ENCODE measurements at regions not wholly inside any gene's neighbourhood (a gene's known extent, or its start where the extent isn't known, plus 50 kb on each side); places are given as distances from the start of the nearest gene placed in this dataset.

DNA sequence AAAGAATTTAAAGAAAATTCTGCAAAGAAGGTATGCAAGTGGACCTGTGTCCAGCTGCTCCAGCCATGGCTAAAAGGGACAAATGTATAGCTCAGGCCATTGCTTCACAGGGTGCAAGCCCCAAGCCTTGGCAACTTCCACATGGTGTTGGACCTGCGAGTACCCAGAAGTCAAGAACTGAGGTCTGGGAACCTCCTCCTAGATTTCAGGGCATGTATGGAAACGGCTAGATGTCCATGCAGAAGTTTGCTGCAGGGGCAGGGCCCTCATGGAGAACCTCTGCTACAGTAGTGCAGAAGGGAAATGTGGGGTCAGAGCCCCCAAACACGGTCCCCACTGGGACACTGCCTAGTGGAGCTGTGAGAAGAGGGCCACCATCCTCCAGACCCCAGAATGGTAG, 284.0 kb upstream of the RAB6C start:
- no peak for DNase-seq
- H3K27me3 ChIP-seq = no peaks in the 10 kb centered on the region
- H3K4me1 ChIP-seq (ENCODE audit: insufficient read depth) = no peaks in the 10 kb centered on the region
- WGBS, 3 donors = 67 to 82% (median 78%) methylated on average over 3 of the region's 3 CpGs
- H3K9me3 ChIP-seq = no peaks in the 10 kb centered on the region
- intact Hi-C loops (cut with DNase I) = no loop called here
- H3K4me3 ChIP-seq = no peak overlapping the region
- H3K36me3 ChIP-seq = no peaks in the 10 kb centered on the region
- TF ChIP-seq, protein P1, sequence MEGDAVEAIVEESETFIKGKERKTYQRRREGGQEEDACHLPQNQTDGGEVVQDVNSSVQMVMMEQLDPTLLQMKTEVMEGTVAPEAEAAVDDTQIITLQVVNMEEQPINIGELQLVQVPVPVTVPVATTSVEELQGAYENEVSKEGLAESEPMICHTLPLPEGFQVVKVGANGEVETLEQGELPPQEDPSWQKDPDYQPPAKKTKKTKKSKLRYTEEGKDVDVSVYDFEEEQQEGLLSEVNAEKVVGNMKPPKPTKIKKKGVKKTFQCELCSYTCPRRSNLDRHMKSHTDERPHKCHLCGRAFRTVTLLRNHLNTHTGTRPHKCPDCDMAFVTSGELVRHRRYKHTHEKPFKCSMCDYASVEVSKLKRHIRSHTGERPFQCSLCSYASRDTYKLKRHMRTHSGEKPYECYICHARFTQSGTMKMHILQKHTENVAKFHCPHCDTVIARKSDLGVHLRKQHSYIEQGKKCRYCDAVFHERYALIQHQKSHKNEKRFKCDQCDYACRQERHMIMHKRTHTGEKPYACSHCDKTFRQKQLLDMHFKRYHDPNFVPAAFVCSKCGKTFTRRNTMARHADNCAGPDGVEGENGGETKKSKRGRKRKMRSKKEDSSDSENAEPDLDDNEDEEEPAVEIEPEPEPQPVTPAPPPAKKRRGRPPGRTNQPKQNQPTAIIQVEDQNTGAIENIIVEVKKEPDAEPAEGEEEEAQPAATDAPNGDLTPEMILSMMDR (IDR thresholded peaks at IDR 0.05) = no peak
- TF ChIP-seq POLR2A (IDR thresholded peaks at IDR 0.05) (no peak), EP300 (IDR thresholded peaks at IDR 0.05) (no peak)
- H3K27ac ChIP-seq = no peak overlapping the region

DNA sequence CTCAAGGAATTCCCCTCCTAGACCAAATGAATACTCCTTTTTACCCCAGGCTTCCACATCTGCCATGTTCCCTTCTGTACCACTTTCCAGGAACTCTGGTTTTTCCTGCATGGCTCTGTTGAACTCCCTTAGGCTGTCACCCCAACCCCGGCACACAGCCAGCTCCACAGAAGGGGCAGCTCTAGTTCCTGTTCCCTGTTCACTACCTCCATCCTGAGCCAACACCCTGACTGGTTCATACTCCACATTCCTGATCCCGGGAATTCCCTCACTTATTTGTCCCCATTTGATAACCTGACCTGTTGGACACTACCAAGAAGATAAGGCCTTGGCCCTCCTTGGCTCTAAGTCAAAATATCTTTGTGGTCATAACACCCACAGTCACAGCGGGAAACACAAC, 280.9 kb upstream of the RAB6C start:
- Histone ChIP-seq H3K9me3 (no peaks in the 10 kb centered on the region), H3K27ac (no peak overlapping the region), H3K27me3 (no peaks in the 10 kb centered on the region), H3K4me1 (ENCODE audit: insufficient read depth) (no peaks in the 10 kb centered on the region), H3K36me3 (no peaks in the 10 kb centered on the region), H3K4me3 (no peak overlapping the region)
- intact Hi-C loops (cut with DNase I) = no loop called here
- DNase-seq = no peak
- WGBS, 3 donors = 23 to 50% (median 45%) methylated on average over 3 of the region's 3 CpGs
- TF ChIP-seq POLR2A (IDR thresholded peaks at IDR 0.05) = no peak
- TF ChIP-seq, protein P1 (IDR thresholded peaks at IDR 0.05) = no peak
- no peak for TF ChIP-seq EP300 (IDR thresholded peaks at IDR 0.05)

DNA sequence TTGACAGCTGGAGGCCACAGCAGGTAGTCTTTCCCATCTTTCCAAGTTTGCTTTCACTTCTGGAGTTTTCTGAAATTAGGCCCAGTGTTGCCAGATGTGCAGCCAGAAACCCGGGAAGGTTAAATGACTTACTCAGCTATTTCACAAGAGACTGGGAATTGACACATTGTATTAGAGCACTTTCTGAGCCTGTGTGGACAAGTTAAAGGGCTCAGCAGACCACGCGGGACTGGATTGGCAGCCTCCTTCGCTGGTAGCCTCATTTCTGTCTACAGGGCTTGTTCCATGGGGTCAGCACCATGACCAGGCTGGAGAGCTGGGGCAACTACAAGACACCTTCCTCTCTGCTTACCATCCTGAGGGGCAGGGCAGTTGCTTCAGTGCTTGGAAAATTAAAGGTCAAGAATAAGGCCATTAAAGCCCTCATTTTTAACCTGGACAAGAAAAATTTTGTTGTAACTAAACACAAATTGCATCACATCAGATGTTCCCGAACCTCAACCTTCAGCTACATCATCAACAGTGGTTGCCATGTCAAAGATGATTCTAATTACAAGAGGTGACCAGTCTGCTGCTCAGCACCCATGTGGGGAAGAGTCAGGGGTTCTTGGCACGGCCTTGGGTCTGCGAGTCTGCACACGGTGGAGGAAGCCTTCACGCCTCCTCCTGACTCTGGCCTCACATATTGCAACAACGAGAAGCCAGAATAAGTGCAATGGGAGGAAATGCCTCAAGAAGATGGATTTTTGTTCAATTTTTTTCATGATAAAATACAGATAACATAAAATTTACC, 279.5 kb upstream of the RAB6C start:
- DNase-seq = no peak
- TF ChIP-seq EP300 (IDR thresholded peaks at IDR 0.05) (no peak), POLR2A (IDR thresholded peaks at IDR 0.05) (no peak)
- TF ChIP-seq, protein P1 (IDR thresholded peaks at IDR 0.05) = no peak

GRCh38 chr2:129702416-129703176, 276.9 kb upstream of the RAB6C start:
- 76 to 84% (median 80%) methylated on average over 4 of the region's 4 CpGs for WGBS, 3 donors
- H3K27me3 ChIP-seq = no peaks in the 10 kb centered on the region
- H3K27ac ChIP-seq = no peak overlapping the region
- H3K4me3 ChIP-seq = no peak overlapping the region
- no peak for DNase-seq
- intact Hi-C loops (cut with DNase I) = no loop called here
- no peaks in the 10 kb centered on the region for H3K9me3 ChIP-seq
- no peaks in the 10 kb centered on the region for H3K36me3 ChIP-seq
- no peak for TF ChIP-seq POLR2A (IDR thresholded peaks at IDR 0.05)
- no peak for TF ChIP-seq EP300 (IDR thresholded peaks at IDR 0.05)
- TF ChIP-seq, protein P1 (IDR thresholded peaks at IDR 0.05) = no peak
- H3K4me1 ChIP-seq (ENCODE audit: insufficient read depth) = no peaks in the 10 kb centered on the region

More for the DNA sequence above, 279.5 kb upstream of the RAB6C start:
- no peak overlapping the region for H3K27ac ChIP-seq
- no peaks in the 10 kb centered on the region for H3K27me3 ChIP-seq
- 65 to 74% (median 74%) methylated on average over 10 of the region's 10 CpGs for WGBS, 3 donors
- H3K36me3 ChIP-seq = no peaks in the 10 kb centered on the region
- no peak overlapping the region for H3K4me3 ChIP-seq
- no peaks in the 10 kb centered on the region for H3K9me3 ChIP-seq
- H3K4me1 ChIP-seq (ENCODE audit: insufficient read depth) = no peaks in the 10 kb centered on the region
- intact Hi-C loops (cut with DNase I) = no loop called here

Measured in ovary (tissue), 7 donors.